WTC11 (cell line): ENCODE measurements at regions not wholly inside any gene's neighbourhood (a gene's known extent, or its start where the extent isn't known, plus 50 kb on each side); places are given as distances from the start of the nearest gene placed in this dataset.

ENCODE experiments used
- ATF3 ChIP-seq: sonication (generic); formaldehyde crosslinking; conservative IDR thresholded peaks from 2 replicates; pipeline ENCODE4 v1.8.1; 2022; ENCODE audit warnings: mild to moderate bottlenecking, missing genetic modification reagents
- CBFB ChIP-seq: sonication (generic); formaldehyde crosslinking; IDR thresholded peaks from 2 replicates; pipeline ENCODE4 v1.8.1; 2022; ENCODE audit warnings: mild to moderate bottlenecking, low read depth, missing genetic modification reagents
- CTCF ChIP-seq: fragments of 200-600 bp; IDR thresholded peaks from 2 replicates; pipeline ENCODE4 v1.8.0; 2022; ENCODE audit warnings: antibody characterized with exemption
- GABPB1 ChIP-seq: sonication (generic); formaldehyde crosslinking; IDR thresholded peaks from 2 replicates; pipeline ENCODE4 v1.8.1; 2023; ENCODE audit warnings: mild to moderate bottlenecking, missing genetic modification reagents
- IRF1 ChIP-seq: sonication (generic); formaldehyde crosslinking; IDR thresholded peaks from 2 replicates; pipeline ENCODE4 v1.8.0; 2023; ENCODE audit warnings: missing genetic modification reagents

- TF ChIP-seq CBFB (CRISPR knock-in tag) (no peak), IRF1 (CRISPR knock-in tag) (no peak), CTCF (no peak), GABPB1 (CRISPR knock-in tag) (no peak), ATF3 (CRISPR knock-in tag) (no peak)
These were observed 1112.3 kb upstream of the FANCL start for GRCh38 chr2:59353306-59353921.
